K562 (cell line): ENCODE measurements at regions not wholly inside any gene's neighbourhood (a gene's known extent, or its start where the extent isn't known, plus 50 kb on each side); places are given as distances from the start of the nearest gene placed in this dataset.

Experiments used
- ATAC-seq: fragments of 200-7000 bp; cut with Tn5 transposase; 3 replicates; pipeline ENCODE4 v1.9.1; 2020; ENCODE audit warnings: moderate library complexity
- BruUV-seq: library from RNA; stranded (reverse); fragments of 400-500 nt; replicated peaks from 2 replicates; lab custom pipeline; 2021; lab: Mats Ljungman, UMichigan
- CTCF ChIA-PET: fragments of 300-600 bp; formaldehyde crosslinking; extraction: SDS; loops from one replicate; lab custom pipeline; 2021; ENCODE audit warnings: low intra/inter-chr PET ratio; lab: Yijun Ruan, JAX
- POLR2A ChIA-PET: fragments of 300-600, 350-650 bp; sonication (Branson Sonifier 250); formaldehyde crosslinking; extraction: SDS; loops from one replicate; lab custom pipeline; 2021; ENCODE audit warnings: antibody characterized with exemption, inconsistent platforms; lab: Yijun Ruan, JAX
- DNase-seq, 4 experiments: peaks; one replicate each; pipeline versions ENCODE4 v3.0.0 to v3.0.0-alpha.2; 2011 to 2018; ENCODE audit warnings: low spot score in 3 of 4, mixed read lengths in 3 of 4; ENCODE audit errors: extremely low read depth in 1 of 4
- FAIRE-seq: peaks from 2 replicates; lab custom pipeline; 2011; peaks lifted over from hg19 to GRCh38; lab: Jason Lieb, UNC
- H2AFZ ChIP-seq: 2 replicates; pipeline ENCODE4 v1.6.0; 2011; ENCODE audit warnings: low read depth, low read length, control low read depth, inconsistent platforms
- H3K27ac ChIP-seq: fragments of 200-600 bp; 3 replicates; pipeline ENCODE4 v1.8.0; 2011; ENCODE audit warnings: low read depth, mild to moderate bottlenecking, control low read depth, inconsistent platforms, low read length, moderate library complexity, mixed read lengths; ENCODE audit errors: extremely low read depth
- H3K27me3 ChIP-seq, 2 experiments: fragments of 300-600 bp in 1 of 2; 2 replicates in 1 of 2; 3 replicates in 1 of 2; pipeline versions ENCODE4 v1.6.0 to v1.8.0; 2011; ENCODE audit warnings: inconsistent platforms in 2 of 2, low read length in 2 of 2, mild to moderate bottlenecking in 1 of 2, mixed read lengths in 1 of 2, moderate library complexity in 1 of 2; ENCODE audit not compliant: control insufficient read depth in 2 of 2, insufficient read depth in 2 of 2
- H3K36me3 ChIP-seq: fragments of 300-600 bp; 3 replicates; pipeline ENCODE4 v1.8.0; 2011; ENCODE audit warnings: mild to moderate bottlenecking, low read length, inconsistent platforms; ENCODE audit not compliant: control insufficient read depth, insufficient read depth
- H3K4me1 ChIP-seq, 2 experiments: fragments of 200-600 bp in 1 of 2; replicated peaks in 1 of 2; 2 replicates in 1 of 2; 3 replicates in 1 of 2; pipeline versions ENCODE4 v1.5.1 to v1.8.0; 2011; ENCODE audit warnings: inconsistent platforms in 2 of 2, low read length in 2 of 2, mild to moderate bottlenecking in 1 of 2, mixed read lengths in 1 of 2, moderate library complexity in 1 of 2; ENCODE audit not compliant: control insufficient read depth in 2 of 2, insufficient read depth in 2 of 2
- H3K4me2 ChIP-seq: 2 replicates; pipeline ENCODE4 v1.6.1; 2011; ENCODE audit warnings: low read length, control low read depth, inconsistent platforms, mixed read lengths; ENCODE audit not compliant: insufficient read depth
- H3K4me3 ChIP-seq: fragments of 200-600 bp; sonication (generic), shearing (Covaris generic); 2 replicates; pipeline ENCODE4 v1.5.1; 2016; ENCODE audit warnings: control low read depth, inconsistent platforms
- H3K79me2 ChIP-seq: fragments of 200-600 bp; 3 replicates; pipeline ENCODE4 v1.8.0; 2011; ENCODE audit warnings: low read length, inconsistent platforms; ENCODE audit not compliant: control insufficient read depth, insufficient read depth
- H3K9ac ChIP-seq, 2 experiments: 2 replicates each; pipeline versions ENCODE4 v1.6.0 to v1.6.1; 2011; ENCODE audit warnings: low read depth in 2 of 2, low read length in 2 of 2, control low read depth in 1 of 2, inconsistent platforms in 1 of 2, mild to moderate bottlenecking in 1 of 2, mixed read lengths in 1 of 2; ENCODE audit not compliant: insufficient read depth in 1 of 2
- H3K9me1 ChIP-seq: one replicate; pipeline ENCODE4 v1.6.0; 2011; ENCODE audit warnings: inconsistent platforms, mild to moderate bottlenecking, low read length, moderate library complexity; ENCODE audit not compliant: control insufficient read depth, insufficient read depth
- H3K9me3 ChIP-seq: replicated peaks from 2 replicates; pipeline ENCODE4 v1.5.1; 2011; ENCODE audit warnings: low read depth, low read length, inconsistent platforms; ENCODE audit not compliant: control insufficient read depth, insufficient read depth
- H4K20me1 ChIP-seq: replicated peaks from 2 replicates; pipeline ENCODE4 v1.6.1; 2011; ENCODE audit warnings: low read length, inconsistent platforms, mixed read lengths; ENCODE audit not compliant: control insufficient read depth, insufficient read depth
- CTCFL ChIP-seq: IDR thresholded peaks from 2 replicates; pipeline ENCODE4 v1.6.1; 2011; ENCODE audit warnings: borderline replicate concordance, low read depth, mild to moderate bottlenecking, moderate library complexity, low read length; ENCODE audit not compliant: insufficient read depth, poor library complexity, severe bottlenecking
- EGR1 ChIP-seq: fragments of 450-650 bp; conservative IDR thresholded peaks from 2 replicates; pipeline ENCODE4 v1.6.1; 2017; ENCODE audit warnings: mild to moderate bottlenecking
- EWSR1 ChIP-seq: fragments of 450-650 bp; IDR thresholded peaks from 2 replicates; pipeline ENCODE4 v1.6.1; 2018; ENCODE audit warnings: borderline replicate concordance, mild to moderate bottlenecking, low read depth, moderate library complexity; ENCODE audit not compliant: partially characterized antibody
- GTF2B ChIP-seq: IDR thresholded peaks from 2 replicates; pipeline ENCODE4 v1.6.1; 2011; ENCODE audit not compliant: insufficient read length; ENCODE audit errors: extremely low read depth
- HCFC1 ChIP-seq: IDR thresholded peaks from 2 replicates; pipeline ENCODE4 v1.6.1; 2012; ENCODE audit warnings: low read depth, low read length, improper control_type of control experiment
- HDAC2 ChIP-seq: fragments of 450-650 bp; IDR thresholded peaks from 2 replicates; pipeline ENCODE4 v1.6.1; 2016; ENCODE audit warnings: mild to moderate bottlenecking
- HMG20A ChIP-seq: fragments of 450-650 bp; formaldehyde crosslinking; conservative IDR thresholded peaks from 2 replicates; pipeline ENCODE4 v1.4.0; 2020; ENCODE audit warnings: mild to moderate bottlenecking, mixed read lengths
- MEF2D ChIP-seq: conservative IDR thresholded peaks from 2 replicates; pipeline ENCODE4 v1.6.1; 2016; ENCODE audit warnings: low read depth, missing genetic modification characterization, missing compliant biosample characterization
- MLLT1 ChIP-seq, 2 experiments: fragments of 450-650 bp; IDR thresholded peaks; 2 replicates each; pipeline ENCODE4 v1.6.1; 2016
- RBM15 ChIP-seq: fragments of 200-400 bp; formaldehyde crosslinking; IDR thresholded peaks from 2 replicates; pipeline ENCODE4 v1.6.1; 2018; ENCODE audit warnings: mild to moderate bottlenecking, low read length, moderate library complexity; ENCODE audit not compliant: insufficient read depth
- SLC30A9 ChIP-seq: fragments of 250-450 bp; sonication (Bioruptor Pico); IDR thresholded peaks from 2 replicates; pipeline ENCODE4 v1.8.0; 2022; ENCODE audit warnings: mild to moderate bottlenecking, moderate library complexity
- SMAD2 ChIP-seq: fragments of 150-350 bp; IDR thresholded peaks from 2 replicates; pipeline ENCODE4 v1.6.1; 2014; ENCODE audit warnings: low read depth, mild to moderate bottlenecking, low read length
- THRAP3 ChIP-seq: fragments of 450-650 bp; IDR thresholded peaks from 2 replicates; pipeline ENCODE4 v1.6.1; 2016; ENCODE audit warnings: mild to moderate bottlenecking, inconsistent platforms, borderline replicate concordance
- U2AF1 ChIP-seq: fragments of 200-400 bp; formaldehyde crosslinking; optimal IDR thresholded peaks from 2 replicates; pipeline ENCODE3; 2017; ENCODE audit warnings: mild to moderate bottlenecking, low read depth, low read length, moderate library complexity
- ZNF436 ChIP-seq: fragments of 250-450, 450-650 bp; sonication (Bioruptor Pico); formaldehyde crosslinking; IDR thresholded peaks from 2 replicates; pipeline ENCODE4 v1.7.0; 2020; ENCODE audit warnings: mild to moderate bottlenecking
- ZNF740 ChIP-seq, 3 experiments: fragments of 200-800 bp in 1 of 3; sonication (Bioruptor generic) in 1 of 3; sonication (generic) in 1 of 3; formaldehyde crosslinking in 1 of 3; IDR thresholded peaks; 2 replicates each; pipeline versions ENCODE4 v1.6.1 to v1.8.0; 2016 to 2022; ENCODE audit warnings: mild to moderate bottlenecking in 2 of 3, missing compliant biosample characterization in 2 of 3, missing genetic modification characterization in 2 of 3, missing genetic modification reagents in 1 of 3
- WGBS: fragments of 100-300 bp; shearing (Covaris generic); methylation state at CpG from one replicate; pipeline ENCODE4 v1.1.6; 2016; ENCODE audit warnings: low coverage, mixed read lengths; ENCODE audit not compliant: insufficient coverage; ENCODE audit errors: missing lambda C conversion rate; 5-methylcytosine and 5-hydroxymethylcytosine counted together
- in situ Hi-C: fragments of 300-500 bp; cut with MboI; formaldehyde crosslinking; loops from 4 replicates; pipeline ENCODE4 v1.15.0; 2018; ENCODE audit warnings: inconsistent platforms, mixed read lengths
- intact Hi-C: fragments of 100-400 bp; cut with micrococcal nuclease; formaldehyde crosslinking; loops from 2 replicates; pipeline ENCODE4 v1.14.2; 2022

- no peak for TF ChIP-seq THRAP3
- TF ChIP-seq MLLT1 (IDR thresholded peaks at IDR 0.05) = no peak
- no peak for TF ChIP-seq EGR1
- TF ChIP-seq CTCFL = no peak
- TF ChIP-seq, all 486 proteins: peak for 0
Observed at GRCh38 chr18:27695052-27695451, 481.9 kb downstream of the CDH2 start (continued).

GRCh38 chr18:27688581-27688980, 488.3 kb downstream of the CDH2 start:
- FAIRE-seq = no peak
- TF ChIP-seq MEF2D (no peak), HCFC1 (no peak), SLC30A9 (CRISPR knock-in tag) (no peak), EWSR1 (no peak), U2AF1 (no peak), GTF2B (no peak), HDAC2 (no peak), ZNF740 (CRISPR knock-in tag; IDR thresholded peaks at IDR 0.05) (no peak), ZNF740 (tag; IDR thresholded peaks at IDR 0.05) (no peak), RBM15 (no peak), HMG20A (CRISPR knock-in tag) (no peak), SMAD2 (no peak), ZNF436 (CRISPR knock-in tag) (no peak)

More at GRCh38 chr18:27688581-27688980, 488.3 kb downstream of the CDH2 start:
- no peaks in the 10 kb centered on the region for H3K9me3 ChIP-seq
- H2AFZ ChIP-seq = no peak overlapping the region
- intact Hi-C loops = no loop called here
- H4K20me1 ChIP-seq = no peaks in the 10 kb centered on the region
- no peak overlapping the region for H3K27ac ChIP-seq
- H3K36me3 ChIP-seq = no peaks in the 10 kb centered on the region
- no peak overlapping the region for H3K4me2 ChIP-seq
- no peaks in the 10 kb centered on the region for H3K79me2 ChIP-seq
- no peak overlapping the region for H3K9ac ChIP-seq
- H3K9me1 ChIP-seq = no peaks in the 10 kb centered on the region
- DNase-seq (no peak), ATAC-seq (no peak)
- no peak overlapping the region for H3K4me3 ChIP-seq
- ChIA-PET CTCF (no interaction called here), POLR2A (no interaction called here)
- 0% methylated on average over 1 of the region's 1 CpG for WGBS
- in situ Hi-C loops = no loop called here
- H3K27me3 ChIP-seq = no peaks in the 10 kb centered on the region
- no TSS peak for BruUV-seq
- no peaks in the 10 kb centered on the region for H3K4me1 ChIP-seq
